HG02938 (cell line): ENCODE measurements at regions not wholly inside any gene's neighbourhood (a gene's known extent, or its start where the extent isn't known, plus 50 kb on each side); places are given as distances from the start of the nearest gene placed in this dataset.
"Not testable (repeated sequence)": the region's sequence is repeated elsewhere in the genome, so short reads cannot be mapped to it uniquely, and the experiment has no call there.

Experiments
- ATAC-seq: cut with Tn5 transposase; IDR thresholded peaks from one replicate; pipeline ENCODE4 v1.9.1; 2021; ENCODE audit warnings: mild to moderate bottlenecking, moderate library complexity; ENCODE audit not compliant: unreplicated experiment

DNA sequence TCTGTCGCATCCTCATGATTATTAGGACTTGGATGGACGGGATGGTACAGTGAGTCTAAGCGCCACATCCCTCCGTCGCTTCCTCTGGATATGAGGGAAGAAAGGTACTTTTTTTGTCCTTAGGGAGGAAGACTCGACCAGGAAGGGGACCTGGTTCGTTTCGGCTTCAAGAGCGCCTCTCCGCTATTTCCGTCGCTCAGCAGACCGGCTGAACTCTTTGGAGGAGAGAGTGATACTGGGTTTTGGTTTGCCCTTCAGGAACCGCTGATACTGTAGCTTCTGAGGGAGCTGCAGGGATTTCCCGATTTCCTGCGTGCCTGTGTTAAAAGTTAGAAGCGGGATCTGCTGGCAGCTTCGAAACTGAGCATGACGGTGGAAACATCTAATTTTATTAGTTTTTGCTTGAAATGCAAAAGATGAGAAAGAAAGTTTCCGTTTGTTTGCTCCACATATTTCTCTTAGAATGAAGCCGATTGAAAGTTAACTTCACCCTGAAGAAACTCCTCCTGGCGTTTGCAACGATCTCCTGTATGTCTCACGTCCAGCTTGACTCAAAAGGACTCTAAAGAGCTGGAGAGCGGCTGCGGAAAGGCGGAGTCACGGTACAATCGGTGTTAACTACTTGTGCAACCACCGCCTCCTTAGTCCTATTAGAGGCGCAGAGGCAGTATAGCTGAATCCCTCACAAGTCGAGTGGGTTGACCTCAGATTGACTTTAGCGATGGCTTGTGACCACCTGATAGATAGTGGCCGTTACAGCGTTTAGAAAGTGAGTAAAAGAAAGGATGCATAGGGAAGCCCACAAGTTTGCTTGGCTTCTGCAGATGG lies 129.4 kb downstream of the TRIM27 start:
- ATAC-seq = no peak

DNA sequence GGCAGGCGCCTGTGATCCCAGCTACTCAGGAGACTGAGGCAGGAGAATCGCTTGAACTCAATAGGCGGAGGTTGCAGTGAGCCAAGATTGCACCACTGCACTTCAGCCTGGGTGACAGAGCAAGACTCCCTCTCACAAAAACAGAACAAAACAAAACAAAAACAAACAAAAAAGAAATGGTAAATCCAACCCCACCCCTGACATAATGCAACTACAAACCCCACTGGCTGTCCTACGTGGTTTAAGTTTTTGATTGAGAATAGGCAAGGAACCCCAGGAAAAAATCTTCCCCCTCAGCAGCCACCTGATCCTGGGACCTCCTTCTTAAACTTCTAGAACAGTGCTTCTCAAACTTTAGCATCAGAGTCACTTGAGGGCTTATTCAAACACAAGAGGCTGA lies 123.1 kb downstream of the TRIM27 start:
- ATAC-seq = not testable (repeated sequence)

DNA sequence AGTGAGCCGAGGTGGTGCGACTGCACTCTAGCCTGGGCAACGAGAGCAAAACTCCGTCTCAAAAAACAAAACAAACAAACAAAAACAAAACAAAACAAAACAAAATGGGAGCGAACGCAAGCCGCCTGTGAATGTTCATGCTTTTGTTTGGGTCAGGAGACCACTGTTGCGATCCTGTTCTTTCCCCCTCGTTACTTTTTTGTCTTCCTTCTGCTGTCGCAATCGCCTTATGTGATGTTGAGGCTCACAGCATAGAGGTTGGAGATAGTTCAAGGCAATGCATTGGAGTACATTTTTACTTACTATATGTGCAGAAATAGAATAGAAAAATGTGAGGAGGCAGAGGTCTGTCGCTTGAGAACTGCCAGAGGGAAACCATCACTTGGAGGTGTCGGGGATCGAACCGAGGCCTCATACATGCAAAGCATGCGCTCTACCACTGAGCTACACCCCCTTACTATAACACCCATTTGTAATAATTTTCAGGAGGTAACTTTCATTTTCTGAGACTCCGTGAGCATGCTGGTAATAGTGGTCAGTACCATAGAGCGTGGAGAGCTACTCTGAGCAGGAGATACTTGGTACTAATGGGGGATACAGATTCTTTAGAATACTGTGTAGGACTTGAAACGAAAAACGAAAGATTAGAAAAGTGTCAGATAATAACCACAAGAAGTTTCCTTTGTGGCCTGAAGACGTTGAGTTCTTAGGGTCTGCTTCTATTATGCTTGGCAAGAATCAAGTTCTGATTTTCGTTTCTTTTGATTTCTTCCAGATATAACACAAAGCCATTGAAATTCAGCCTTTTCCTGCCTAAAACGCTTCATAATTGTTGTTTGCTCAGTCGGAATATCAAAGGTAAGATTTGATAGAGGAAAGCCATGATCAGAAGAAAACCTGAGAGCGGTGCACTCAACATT lies 121.1 kb downstream of the TRIM27 start:
- no peak for ATAC-seq

DNA sequence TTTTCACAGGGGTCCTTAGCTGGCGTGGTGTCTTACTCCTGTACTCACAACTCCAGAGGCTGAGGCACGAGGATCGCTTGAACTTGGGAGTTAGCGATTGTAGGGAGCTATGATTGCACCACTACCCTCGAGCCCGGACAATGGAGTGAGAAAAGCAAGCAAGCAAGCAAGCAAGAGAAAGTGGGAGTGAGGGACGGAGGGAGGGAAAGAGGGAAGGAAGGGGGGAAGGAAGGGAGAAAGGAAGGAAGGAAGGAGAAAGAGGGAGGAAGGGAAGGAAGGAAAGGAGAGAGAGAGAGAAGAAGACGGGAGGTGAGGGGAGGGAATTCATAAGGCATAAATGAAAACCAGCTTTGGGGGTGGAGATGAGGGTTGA lies 120.5 kb downstream of the TRIM27 start:
- no peak for ATAC-seq

DNA sequence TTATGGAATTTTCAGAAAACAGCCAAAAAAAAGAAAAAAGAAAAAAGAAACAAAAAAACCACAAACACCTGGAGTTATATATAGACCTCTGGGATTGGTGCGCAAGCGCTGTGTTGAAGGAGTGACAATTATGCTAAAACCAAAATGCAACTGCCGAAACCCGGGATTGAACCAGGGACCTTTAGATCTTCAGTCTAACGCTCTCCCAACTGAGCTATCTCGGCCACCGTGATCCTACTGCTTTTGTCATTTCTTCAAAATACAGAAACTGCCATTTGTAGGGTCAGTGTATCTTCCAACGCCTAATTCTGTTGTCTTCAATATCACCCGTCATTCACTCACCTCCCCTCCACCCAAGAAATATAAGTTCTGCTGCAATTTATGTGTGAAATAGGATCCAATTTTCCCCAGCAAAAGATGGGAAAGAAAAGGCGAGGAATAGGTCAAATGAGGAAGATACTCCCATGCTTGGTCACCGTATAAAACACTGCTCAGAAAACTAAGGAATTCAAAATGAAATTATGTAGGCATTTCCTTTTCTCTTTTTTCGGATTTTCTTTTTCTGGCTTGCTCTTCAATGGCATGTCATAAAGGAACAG lies 116.0 kb downstream of the TRIM27 start:
- no peak for ATAC-seq

DNA sequence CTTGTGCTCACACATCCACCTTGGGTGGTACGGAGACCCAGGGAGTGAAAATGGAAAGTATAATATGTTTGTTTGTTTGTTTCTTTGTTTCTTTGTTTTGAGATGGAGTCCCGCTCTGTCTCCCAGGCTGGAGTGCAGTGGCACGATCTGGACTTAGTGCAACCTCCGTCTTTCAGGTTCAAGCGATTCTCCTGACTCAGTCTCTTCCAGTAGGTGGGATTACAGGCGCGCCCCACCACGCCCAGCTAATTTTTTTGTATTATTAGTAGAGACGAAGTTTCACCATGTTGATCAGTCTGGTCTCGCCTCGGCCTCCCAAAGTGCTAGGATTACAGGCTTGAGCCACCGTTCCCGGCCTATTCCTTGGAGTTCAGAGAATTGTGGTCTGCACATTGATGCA lies 115.4 kb downstream of the TRIM27 start:
- no peak for ATAC-seq

DNA sequence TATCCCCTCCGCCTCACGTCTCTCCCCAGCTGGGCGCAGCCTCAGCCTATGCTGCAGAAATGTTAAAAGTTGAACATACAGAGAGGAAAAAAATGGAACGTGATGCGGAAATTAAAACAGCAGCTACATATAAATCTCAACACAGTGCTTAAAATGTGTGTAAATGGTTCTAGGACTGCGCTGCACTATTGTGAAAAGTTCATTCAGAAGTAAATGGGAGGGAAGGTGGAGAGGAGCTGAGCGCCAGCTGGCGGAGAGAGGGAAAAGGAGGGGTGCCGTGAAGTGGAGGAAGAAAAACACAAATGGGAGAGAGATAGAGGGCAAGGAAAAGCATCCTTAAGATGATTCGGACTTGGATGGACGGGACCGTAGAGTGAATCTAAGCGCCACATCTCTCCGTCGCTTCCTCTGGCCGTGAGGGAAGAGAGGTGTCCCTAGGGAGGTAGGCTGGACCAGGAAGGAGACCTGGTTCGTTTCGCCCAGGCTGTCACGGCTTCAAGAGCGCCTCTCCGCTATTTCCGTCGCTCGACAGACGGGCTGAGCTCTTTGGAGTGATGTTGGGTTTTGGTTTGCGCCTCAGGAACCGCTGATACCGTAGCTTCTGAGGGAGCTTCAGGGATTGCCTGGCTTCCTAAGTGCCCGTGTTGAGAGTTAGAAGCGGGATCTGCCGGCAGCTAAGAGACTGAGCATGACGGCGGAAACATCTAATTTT lies 113.7 kb downstream of the TRIM27 start:
- ATAC-seq = no peak

DNA sequence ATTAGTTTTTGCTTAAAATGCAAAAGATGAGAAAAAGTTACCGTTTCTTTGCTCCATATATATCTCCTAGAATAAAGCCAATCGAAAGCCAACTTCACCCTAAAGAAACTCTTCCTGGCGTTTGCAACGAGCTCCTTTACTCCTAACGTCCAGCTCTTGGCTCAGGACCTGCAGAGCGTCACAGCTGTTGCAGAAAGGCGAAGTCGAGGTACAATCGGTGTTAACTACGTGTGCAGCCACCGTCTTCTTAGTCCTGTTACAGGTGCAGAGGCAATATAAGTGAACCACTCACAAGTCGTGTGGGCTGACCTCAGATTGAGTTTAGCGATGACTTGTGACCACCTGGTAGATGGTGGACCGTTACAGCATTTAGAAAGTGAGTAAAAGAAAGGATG lies 113.1 kb downstream of the TRIM27 start:
- no peak for ATAC-seq

DNA sequence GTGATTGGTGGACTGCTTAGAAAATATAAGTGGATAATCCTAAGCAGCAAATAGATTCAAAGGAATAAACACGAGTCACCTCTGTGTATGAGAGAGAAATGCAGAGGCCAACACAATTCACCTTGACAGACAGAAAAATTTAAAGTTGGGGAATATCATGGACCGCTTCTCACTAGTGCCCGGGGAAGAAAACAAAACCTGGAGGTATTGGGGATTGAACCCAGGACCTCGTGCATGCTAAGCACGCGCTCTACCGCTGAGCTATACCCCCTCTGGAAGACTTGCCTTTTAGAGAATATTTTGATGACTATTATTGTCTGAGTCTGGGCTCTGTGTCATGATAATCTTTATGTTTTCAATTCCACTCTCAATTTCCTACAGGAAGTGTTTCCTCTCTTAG lies 111.9 kb downstream of the TRIM27 start:
- ATAC-seq = no peak

DNA sequence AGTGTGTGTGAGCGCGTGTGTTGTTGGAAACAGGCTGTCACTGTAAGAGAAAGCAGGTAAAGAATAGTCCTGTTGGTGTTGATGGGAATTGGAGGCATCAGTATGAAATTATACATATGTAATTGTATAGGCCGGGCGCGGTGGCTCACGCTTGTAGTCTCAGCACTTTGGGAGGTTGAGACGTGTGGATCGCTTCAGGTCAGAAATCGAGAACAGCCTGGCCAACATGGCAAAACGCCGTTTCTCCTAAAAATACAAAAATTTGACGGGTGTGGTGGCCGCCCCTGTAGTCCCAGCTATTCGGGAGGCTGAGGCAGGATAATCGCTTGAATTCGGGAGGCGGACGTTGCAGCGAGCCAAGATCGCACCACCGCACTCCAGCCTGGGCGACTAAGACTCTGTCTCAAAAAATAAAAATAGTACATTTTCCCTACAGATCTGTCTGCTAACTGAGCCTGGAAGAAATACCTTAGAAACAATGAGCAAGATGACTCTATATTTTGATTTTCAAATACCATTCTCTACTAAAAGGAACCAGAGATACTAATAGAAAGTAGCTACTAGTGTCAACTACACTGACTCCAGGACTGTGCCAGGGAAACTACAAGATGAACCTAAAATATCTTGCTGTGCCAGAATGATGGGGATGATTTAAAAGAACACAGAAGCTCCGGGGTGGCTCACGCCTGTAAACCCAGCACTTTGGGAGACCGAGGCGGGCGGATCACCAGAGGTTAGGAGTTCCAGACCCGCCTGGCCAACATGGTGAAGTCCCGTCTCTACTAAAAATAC lies 110.8 kb downstream of the TRIM27 start:
- ATAC-seq = no peak

DNA sequence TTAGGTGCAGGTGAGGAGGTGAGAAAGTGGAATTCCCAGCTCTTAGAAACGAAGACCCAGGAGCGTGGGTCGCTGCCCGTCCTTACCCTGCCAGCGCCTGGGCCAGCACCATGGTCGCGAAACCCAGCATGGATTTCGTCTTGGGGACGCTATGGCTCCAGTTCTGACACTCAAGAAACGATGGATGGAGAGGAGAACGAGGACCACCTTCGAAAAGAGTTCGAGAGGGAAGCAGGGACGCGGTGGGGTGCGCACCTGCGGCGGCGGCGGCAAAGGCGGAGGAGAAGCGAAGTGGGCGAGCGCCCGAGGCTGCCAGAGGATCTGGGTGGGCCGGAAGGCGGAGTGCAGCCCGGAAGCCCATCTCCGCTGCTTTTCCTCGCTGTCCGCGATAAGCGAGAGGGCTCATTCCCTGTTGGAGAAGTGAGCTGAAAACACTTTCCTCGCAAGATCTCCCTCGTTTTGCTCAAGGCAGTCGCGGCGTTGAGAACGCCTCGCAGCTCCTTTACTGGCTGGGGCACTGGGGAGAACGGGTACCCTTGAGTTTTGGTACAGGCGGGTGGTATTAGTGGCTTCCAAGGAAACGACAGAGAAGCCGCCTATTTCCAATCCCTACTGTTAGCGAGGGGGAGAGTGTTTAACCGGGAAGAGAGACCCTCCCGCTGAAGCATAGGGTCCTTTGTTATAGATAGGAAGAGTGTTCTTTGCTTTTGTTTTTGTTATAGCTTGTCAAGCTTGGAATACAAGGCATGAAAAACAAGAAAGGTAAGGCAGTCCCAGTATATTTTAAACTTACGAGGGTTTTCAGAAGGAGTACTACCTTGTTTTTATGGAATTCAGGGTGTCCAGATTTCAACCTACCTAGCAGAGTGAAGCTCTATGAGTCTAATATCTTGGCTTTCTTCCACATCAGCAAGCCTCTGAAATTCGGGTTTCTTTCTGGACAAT lies 109.5 kb downstream of the TRIM27 start:
- ATAC-seq = no peak

DNA sequence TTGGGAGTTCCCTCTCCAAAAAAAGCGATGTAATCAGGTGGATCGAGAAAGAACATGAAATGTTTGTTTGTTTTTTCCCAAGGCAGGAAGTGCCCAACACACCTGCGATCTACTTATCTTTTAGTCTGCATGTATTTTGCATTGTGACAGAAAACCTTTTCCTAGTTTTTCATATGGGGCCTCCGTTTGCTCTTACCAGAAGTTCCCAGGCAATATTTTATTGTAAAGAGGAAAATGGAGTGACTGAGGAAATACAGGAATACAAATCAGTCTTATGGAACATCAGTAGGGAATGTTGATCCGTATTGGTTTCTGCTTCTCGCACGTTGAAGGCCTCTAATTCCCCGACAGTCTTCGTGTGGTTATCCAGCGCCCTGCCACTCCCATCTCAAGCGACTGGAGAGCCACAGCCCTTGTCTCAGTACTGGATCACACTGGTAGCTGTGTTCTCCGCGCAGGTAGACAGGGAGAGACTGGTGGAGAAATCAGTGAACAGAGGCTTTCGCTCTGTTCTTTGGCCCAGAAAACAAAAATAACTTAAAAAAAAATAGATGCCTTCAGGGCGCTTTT lies 107.4 kb downstream of the TRIM27 start:
- ATAC-seq = no peak

DNA sequence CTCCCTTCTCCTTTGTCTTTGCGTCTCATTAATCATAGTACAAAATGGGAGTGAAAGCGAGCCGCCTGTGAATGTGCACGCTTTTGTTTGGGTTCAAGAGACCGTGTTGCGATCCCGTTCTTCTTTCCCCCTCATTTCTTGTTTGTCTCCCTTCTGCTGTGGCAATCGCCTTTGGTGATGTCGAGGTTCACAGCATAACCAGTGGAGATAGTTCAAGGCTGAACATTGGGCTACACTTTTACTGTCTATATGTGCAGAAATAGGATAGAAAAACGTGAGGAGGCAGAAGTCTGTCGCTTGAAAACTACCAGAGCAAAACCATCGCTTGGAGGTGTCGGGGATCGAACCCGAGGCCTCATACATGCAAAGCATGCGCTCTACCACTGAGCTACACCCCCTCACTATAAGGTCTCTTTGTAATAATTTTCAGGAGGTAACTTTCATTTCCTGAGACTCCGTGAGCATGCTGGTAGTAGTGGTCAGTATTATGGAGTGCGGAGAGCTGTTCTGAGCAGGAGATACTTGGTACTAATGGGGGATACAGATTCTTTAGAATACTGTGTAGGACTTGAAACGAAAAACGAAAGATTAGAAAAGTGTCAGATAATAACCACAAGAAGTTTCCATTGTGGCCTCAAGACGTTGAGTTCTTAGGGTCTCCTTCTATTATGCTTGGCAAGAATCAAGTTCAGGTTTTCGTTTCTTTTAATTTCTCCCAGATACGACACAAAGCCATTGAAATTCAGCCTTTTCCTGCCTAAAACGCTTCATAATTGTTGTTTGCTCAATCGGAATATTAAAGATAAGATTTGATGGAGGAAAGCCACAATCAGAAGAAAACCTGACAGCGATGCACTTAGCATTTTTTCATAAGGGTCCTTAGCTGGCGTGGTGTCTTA lies 106.6 kb downstream of the TRIM27 start:
- ATAC-seq = no peak

DNA sequence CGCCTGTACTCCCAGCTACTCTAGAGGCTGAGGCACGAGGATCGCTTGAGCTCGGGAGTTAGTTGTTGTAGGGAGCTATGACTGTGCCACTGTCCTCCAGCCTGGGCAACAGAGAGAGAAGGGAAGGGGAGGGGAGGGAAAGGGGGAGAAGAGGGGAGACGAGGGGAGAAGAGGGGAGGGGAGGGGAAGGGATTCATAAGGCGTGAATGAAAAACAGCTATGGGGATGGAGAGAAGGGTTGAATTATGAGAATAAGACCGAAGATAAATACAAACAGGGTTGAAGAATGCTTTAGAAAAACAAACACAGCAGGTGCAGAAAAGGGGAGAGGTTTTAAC lies 106.0 kb downstream of the TRIM27 start:
- ATAC-seq = no peak

DNA sequence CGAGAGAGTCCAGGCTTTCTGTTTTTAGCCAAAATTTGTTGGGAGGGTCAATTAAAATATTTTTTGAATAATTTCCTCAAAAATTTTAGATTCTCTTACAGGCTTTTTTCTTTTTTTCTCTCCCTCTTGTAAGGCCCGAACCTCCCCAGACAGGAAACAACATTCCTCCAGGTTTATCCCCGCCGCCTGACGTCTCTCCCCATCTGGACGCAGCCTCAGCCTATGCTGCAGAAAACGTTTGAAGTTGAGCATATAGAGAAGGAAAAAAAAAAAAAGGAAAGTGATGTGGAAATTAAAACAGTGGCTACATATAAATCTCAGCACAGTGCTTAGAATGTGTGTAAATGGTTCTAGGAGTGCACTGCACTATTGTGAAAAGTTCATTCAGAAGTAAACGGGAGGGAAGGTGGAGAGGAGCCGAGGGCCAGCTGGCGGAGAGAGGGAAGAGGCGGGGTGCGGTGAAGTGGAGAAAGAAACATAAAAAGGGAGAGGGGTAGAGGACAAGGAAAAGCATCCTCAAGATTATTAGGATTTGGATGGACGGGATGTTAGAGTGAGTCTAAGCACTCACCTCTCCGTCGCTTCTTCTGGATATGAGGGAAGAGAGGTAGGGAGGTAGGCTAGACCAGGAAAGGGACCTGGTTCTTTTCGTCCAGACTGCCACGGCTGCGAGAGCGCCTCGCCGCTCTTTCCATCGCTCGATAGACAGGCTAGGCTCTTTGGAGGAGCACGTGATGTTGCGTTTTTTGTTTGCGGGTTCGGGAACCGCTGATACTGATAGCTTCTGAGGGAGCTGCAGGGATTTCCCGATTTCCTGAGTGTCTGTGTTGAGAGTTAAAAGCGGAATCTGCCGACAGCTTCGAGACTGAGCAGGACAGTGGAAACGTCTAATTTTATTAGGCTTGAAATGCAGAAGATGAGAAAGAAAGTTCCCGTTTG lies 98.7 kb downstream of the TRIM27 start:
- no peak for ATAC-seq

DNA sequence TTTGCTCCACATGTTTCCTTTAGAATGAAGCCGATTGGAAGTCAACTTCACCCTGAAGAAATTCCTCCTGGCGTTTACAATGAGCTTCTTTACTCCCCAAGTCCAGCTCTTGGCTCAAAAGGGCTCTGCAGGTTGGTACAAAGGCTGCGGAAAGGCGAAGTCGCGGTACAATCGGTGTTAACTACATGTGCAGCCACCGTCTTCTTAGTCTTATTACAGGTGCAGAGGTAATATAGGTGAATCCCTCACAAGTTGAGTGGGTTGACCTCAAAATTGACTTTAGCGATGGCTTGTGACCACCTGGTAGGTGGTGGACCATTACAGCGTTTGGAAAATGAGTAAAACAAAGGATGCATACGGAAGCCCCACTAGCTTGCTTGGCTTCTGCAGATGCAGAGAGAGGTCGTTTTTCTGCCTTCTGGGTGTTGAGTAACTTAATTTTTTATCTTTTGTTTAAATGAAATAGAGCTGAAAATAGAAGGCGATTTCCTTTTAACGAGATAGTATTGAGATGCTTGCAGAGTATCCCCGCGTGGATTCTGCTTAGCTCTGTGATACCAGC lies 98.0 kb downstream of the TRIM27 start:
- no peak for ATAC-seq

DNA sequence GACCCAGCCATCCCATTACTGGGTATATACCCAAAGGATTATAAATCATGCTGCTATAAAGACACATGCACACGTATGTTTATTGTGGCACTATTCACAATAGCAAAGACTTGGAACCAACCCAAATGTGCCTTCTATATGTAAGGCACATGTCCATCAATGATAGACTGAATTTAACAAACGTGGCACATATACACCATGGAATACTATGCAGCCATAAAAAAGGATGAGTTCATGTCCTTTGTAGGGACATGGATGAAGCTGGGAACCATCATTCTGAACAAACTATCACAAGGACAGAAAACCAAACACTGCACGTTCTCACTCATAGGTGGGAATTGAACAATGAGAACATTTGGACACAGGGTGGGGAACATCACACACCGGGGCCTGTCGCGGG lies 92.1 kb downstream of the TRIM27 start:
- ATAC-seq = not testable (repeated sequence)
